OCI-LY7 (cell line): ENCODE measurements at regions not wholly inside any gene's neighbourhood (a gene's known extent, or its start where the extent isn't known, plus 50 kb on each side); places are given as distances from the start of the nearest gene placed in this dataset.

Experiments
- BruUV-seq: library from RNA; stranded (reverse); fragments of 400-500 nt; replicated peaks from 2 replicates; lab custom pipeline; 2021; lab: Mats Ljungman, UMichigan
- CTCF ChIA-PET: fragments of 300-600 bp; sonication (Branson Sonifier 250); formaldehyde crosslinking; loops from one replicate; lab custom pipeline; 2022; ENCODE audit warnings: antibody characterized with exemption; ENCODE audit not compliant: unreplicated experiment; lab: Charles Lee
- POLR2A ChIA-PET: fragments of 300-600 bp; sonication (Branson Sonifier 250); formaldehyde crosslinking; loops from one replicate; lab custom pipeline; 2022; ENCODE audit warnings: antibody characterized with exemption; lab: Charles Lee
- DNase-seq: peaks from one replicate; pipeline ENCODE4 v3.0.0-alpha.2; 2015; ENCODE audit warnings: low spot score
- H2AFZ ChIP-seq: fragments of 200-600 bp; sonication (generic), shearing (Covaris generic); 2 replicates; pipeline ENCODE4 v1.6.1; 2014; ENCODE audit warnings: mild to moderate bottlenecking, antibody characterized with exemption, low read length, moderate library complexity
- H3K27ac ChIP-seq: fragments of 200-600 bp; sonication (generic); 2 replicates; pipeline ENCODE4 v1.5.1; 2014; ENCODE audit warnings: mixed run types, low read depth, mild to moderate bottlenecking, moderate library complexity, low read length, inconsistent platforms; ENCODE audit not compliant: poor library complexity, severe bottlenecking
- H3K36me3 ChIP-seq: fragments of 200-600 bp; sonication (generic); 2 replicates; pipeline ENCODE4 v1.6.1; 2014; ENCODE audit warnings: mild to moderate bottlenecking, antibody characterized with exemption, low read length, moderate library complexity, mixed read lengths; ENCODE audit not compliant: insufficient read depth
- H3K4me1 ChIP-seq: fragments of 200-600 bp; sonication (generic); 2 replicates; pipeline ENCODE4 v1.5.1; 2014; ENCODE audit warnings: mild to moderate bottlenecking, low read length; ENCODE audit not compliant: insufficient read depth, poor library complexity, severe bottlenecking
- H3K4me2 ChIP-seq: fragments of 200-600 bp; sonication (generic); 2 replicates; pipeline ENCODE4 v1.6.1; 2014; ENCODE audit warnings: mild to moderate bottlenecking, low read length
- H3K4me3 ChIP-seq: fragments of 200-600 bp; sonication (generic); 2 replicates; pipeline ENCODE4 v1.5.1; 2014; ENCODE audit warnings: mild to moderate bottlenecking, low read depth, low read length; ENCODE audit not compliant: poor library complexity, severe bottlenecking
- H3K79me2 ChIP-seq: fragments of 200-600 bp; sonication (generic); 2 replicates; pipeline ENCODE4 v1.6.1; 2016; ENCODE audit warnings: low read depth, mild to moderate bottlenecking, low read length, moderate library complexity, mixed read lengths; ENCODE audit not compliant: insufficient read depth
- H3K9me2 ChIP-seq: fragments of 200-600 bp; sonication (generic); 2 replicates; pipeline ENCODE4 v1.6.1; 2016; ENCODE audit warnings: mild to moderate bottlenecking, low read length, mixed read lengths; ENCODE audit not compliant: insufficient read depth
- H3K9me3 ChIP-seq: fragments of 200-600 bp; sonication (generic); 2 replicates; pipeline ENCODE4 v1.6.1; 2014; ENCODE audit warnings: mild to moderate bottlenecking, mixed run types, low read length, mixed read lengths
- H4K20me1 ChIP-seq: fragments of 200-600 bp; sonication (generic); 2 replicates; pipeline ENCODE4 v1.6.1; 2014; ENCODE audit warnings: mild to moderate bottlenecking, antibody characterized with exemption, low read length, moderate library complexity, mixed read lengths; ENCODE audit not compliant: insufficient read depth
- EZH2phosphoT487 ChIP-seq: fragments of 200-600 bp; sonication (generic); IDR thresholded peaks from 2 replicates; pipeline ENCODE4 v1.6.1; 2018; ENCODE audit warnings: low read depth, borderline replicate concordance, mild to moderate bottlenecking, mixed run types, antibody characterized with exemption, low read length, moderate library complexity, mixed read lengths
- intact Hi-C: fragments of 100-400 bp; cut with micrococcal nuclease; formaldehyde crosslinking; loops from one replicate; pipeline ENCODE4 v1.10.0; 2022; ENCODE audit not compliant: unreplicated experiment
- TF ChIP-seq, protein P1 (sequence below): fragments of 200-600 bp; sonication (generic); conservative IDR thresholded peaks from 2 replicates; pipeline ENCODE4 v1.5.1; 2014; ENCODE audit warnings: mild to moderate bottlenecking, antibody characterized with exemption, low read length, moderate library complexity, mixed read lengths

DNA sequence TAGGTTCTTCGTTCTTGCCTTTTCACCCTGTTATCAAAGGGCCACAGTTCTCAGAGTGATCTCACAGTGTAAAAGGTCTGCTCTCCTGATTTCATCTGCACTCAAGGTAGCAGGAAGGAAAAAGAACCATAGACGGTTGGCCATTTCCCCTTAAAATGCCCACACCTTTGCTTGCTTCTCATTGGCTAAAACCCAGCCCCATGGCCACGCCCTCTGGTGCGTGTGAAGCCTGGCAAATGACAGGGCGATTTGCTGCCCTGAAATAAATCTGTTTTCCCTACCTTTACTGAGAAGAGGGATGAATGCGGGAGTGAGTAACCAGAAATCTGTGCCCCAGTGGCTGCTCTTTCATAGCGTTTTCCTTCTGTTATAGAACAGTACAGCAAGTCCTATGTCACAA lies 269.3 kb downstream of the POU4F1 start:
- POLR2A ChIA-PET = interaction anchor here (1.0 kb wide), 1 partner anchor 56 kb away, joined by 3 read pairs; no protein-coding TSS in a partner anchor
- DNase-seq = no peak

DNA sequence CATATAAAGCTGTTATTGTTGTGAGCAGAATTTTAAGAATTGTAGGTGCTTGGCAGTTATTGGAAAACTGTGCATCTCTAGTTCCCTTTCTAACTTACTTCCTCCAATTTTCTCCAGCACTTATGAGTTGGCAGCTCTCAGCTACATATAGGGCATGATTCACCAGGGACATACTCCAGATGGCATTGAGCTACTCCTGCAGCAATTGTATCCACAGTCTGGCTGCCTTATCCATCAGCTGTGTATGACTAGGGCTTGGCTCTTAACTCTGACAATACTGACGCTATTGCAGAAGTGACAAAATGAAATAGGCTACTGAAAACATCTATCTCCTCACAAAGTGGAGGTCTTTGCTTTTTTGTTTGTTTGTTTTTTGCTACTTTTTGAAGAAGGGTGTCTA lies 276.7 kb downstream of the POU4F1 start:
- TF ChIP-seq, protein P1, sequence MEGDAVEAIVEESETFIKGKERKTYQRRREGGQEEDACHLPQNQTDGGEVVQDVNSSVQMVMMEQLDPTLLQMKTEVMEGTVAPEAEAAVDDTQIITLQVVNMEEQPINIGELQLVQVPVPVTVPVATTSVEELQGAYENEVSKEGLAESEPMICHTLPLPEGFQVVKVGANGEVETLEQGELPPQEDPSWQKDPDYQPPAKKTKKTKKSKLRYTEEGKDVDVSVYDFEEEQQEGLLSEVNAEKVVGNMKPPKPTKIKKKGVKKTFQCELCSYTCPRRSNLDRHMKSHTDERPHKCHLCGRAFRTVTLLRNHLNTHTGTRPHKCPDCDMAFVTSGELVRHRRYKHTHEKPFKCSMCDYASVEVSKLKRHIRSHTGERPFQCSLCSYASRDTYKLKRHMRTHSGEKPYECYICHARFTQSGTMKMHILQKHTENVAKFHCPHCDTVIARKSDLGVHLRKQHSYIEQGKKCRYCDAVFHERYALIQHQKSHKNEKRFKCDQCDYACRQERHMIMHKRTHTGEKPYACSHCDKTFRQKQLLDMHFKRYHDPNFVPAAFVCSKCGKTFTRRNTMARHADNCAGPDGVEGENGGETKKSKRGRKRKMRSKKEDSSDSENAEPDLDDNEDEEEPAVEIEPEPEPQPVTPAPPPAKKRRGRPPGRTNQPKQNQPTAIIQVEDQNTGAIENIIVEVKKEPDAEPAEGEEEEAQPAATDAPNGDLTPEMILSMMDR = no peak
- TF ChIP-seq EZH2phosphoT487 = no peak
- Histone ChIP-seq H3K9me2 (no peaks in the 10 kb centered on the region), H3K27ac (no peak overlapping the region), H4K20me1 (no peaks in the 10 kb centered on the region; the same call in 1 of the 2 replicates), H3K79me2 (no peaks in the 10 kb centered on the region), H3K4me1 (no peaks in the 10 kb centered on the region), H2AFZ (no peak overlapping the region), H3K4me3 (no peak overlapping the region), H3K9me3 (no peaks in the 10 kb centered on the region), H3K36me3 (no peaks in the 10 kb centered on the region), H3K4me2 (no peak overlapping the region)
- DNase-seq = no peak
- no TSS peak for BruUV-seq
- POLR2A ChIA-PET = interaction anchor here (1.1 kb wide), 1 partner anchor 12 kb away, joined by 4 read pairs; no protein-coding TSS in a partner anchor
- intact Hi-C loops = no loop called here
- CTCF ChIA-PET = no interaction called here

More for the DNA sequence above, 269.3 kb downstream of the POU4F1 start:
- H3K79me2 ChIP-seq = no peaks in the 10 kb centered on the region
- no peak overlapping the region for H2AFZ ChIP-seq
- no peaks in the 10 kb centered on the region for H3K4me1 ChIP-seq
- H3K27ac ChIP-seq = no peak overlapping the region
- no peaks in the 10 kb centered on the region for H3K9me3 ChIP-seq
- no peaks in the 10 kb centered on the region for H4K20me1 ChIP-seq
- CTCF ChIA-PET = no interaction called here
- H3K4me3 ChIP-seq = no peak overlapping the region
- H3K4me2 ChIP-seq = no peak overlapping the region
- no TSS peak for BruUV-seq
- no peak for TF ChIP-seq EZH2phosphoT487
- TF ChIP-seq, protein P1 = no peak
- H3K9me2 ChIP-seq = no peaks in the 10 kb centered on the region
- H3K36me3 ChIP-seq = no peaks in the 10 kb centered on the region
- intact Hi-C loops = no loop called here

DNA sequence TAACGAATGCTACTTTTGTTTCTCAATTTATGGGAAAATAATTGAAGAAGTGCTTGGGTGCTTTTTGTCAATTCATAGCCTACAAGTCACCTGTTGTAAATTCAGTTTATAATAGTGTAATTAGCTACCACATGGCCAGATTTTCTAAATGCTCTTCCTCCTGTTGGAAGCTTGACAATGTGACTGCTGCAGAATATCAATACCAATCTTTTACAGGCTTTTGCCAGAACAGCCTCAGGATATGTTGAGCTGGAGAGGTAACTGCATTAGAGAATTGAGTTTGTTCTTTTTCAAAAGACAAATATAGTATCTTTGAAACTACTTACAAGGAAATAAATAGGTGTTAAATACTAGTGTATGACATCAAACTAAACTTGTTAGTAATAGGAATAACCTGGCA lies 277.8 kb downstream of the POU4F1 start:
- ChIA-PET POLR2A (interaction anchor here (0.6 kb wide), 1 partner anchor 471 kb away, joined by 3 read pairs; no protein-coding TSS in a partner anchor), CTCF (no interaction called here)
- Histone ChIP-seq H2AFZ (no peak overlapping the region), H3K4me2 (no peak overlapping the region), H3K4me3 (no peak overlapping the region), H3K4me1 (no peaks in the 10 kb centered on the region), H3K9me2 (no peaks in the 10 kb centered on the region), H4K20me1 (no peaks in the 10 kb centered on the region; the same call in 1 of the 2 replicates), H3K36me3 (no peaks in the 10 kb centered on the region), H3K27ac (no peak overlapping the region), H3K79me2 (no peaks in the 10 kb centered on the region), H3K9me3 (no peaks in the 10 kb centered on the region)
- DNase-seq = no peak
- intact Hi-C loops = no loop called here
- no peak for TF ChIP-seq EZH2phosphoT487
- TF ChIP-seq, protein P1 = no peak
- no TSS peak for BruUV-seq
